ENCODE measurements at regions not wholly inside any gene's neighbourhood (a gene's known extent, or its start where the extent isn't known, plus 50 kb on each side); places are given as distances from the start of the nearest gene placed in this dataset.

DNA sequence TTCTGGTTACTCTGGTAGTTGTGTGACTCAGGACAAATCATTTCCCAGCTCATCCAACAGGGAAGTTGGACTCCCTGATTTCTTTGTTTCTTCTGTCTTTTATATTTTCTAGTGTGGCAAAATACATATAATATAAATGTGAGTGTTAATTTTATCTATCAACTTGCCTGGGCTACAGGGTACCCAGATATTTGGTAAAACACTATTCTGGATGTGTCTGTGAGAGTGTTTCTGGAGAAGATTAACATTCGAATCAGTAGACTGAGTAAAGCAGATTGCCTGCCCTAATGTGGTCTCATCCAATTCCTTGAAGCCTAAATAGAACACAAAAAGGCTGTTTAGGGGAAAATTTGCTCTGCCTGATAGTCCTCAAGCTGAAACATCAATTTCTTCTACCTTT, 91.1 kb upstream of the EPCAM start:
- peaks cover 21 to 22% of the 10 kb centered on the region in 2 donors for H3K4me1 ChIP-seq (ENCODE audit: control insufficient read depth in 1 of 2, insufficient read depth in 2 of 2, low read length in 2 of 2)
- no peak overlapping the region for H3K4me3 Mint-ChIP-seq
- WGBS (ENCODE audit: insufficient coverage): no CpG with 5 or more reads among the region's 1 CpG
- H2AFZ ChIP-seq (ENCODE audit: insufficient read depth, low read depth, low read length, poor library complexity, severe bottlenecking): no peak overlapping the region
- H3K36me3 Mint-ChIP-seq: no peaks in the 10 kb centered on the region
- no peaks in the 10 kb centered on the region for H3K9me3 ChIP-seq (replicated peaks in 1 of 2; ENCODE audit: control insufficient read depth in 1 of 2, insufficient read depth in 1 of 2, low read length in 2 of 2)
- H3K4me1 Mint-ChIP-seq: peaks cover 25% of the 10 kb centered on the region
- H3K9me3 Mint-ChIP-seq: no peaks in the 10 kb centered on the region
- TF ChIP-seq, protein P1, sequence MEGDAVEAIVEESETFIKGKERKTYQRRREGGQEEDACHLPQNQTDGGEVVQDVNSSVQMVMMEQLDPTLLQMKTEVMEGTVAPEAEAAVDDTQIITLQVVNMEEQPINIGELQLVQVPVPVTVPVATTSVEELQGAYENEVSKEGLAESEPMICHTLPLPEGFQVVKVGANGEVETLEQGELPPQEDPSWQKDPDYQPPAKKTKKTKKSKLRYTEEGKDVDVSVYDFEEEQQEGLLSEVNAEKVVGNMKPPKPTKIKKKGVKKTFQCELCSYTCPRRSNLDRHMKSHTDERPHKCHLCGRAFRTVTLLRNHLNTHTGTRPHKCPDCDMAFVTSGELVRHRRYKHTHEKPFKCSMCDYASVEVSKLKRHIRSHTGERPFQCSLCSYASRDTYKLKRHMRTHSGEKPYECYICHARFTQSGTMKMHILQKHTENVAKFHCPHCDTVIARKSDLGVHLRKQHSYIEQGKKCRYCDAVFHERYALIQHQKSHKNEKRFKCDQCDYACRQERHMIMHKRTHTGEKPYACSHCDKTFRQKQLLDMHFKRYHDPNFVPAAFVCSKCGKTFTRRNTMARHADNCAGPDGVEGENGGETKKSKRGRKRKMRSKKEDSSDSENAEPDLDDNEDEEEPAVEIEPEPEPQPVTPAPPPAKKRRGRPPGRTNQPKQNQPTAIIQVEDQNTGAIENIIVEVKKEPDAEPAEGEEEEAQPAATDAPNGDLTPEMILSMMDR (IDR thresholded peaks at IDR 0.05): no peak
- no peaks in the 10 kb centered on the region for H4K20me1 ChIP-seq (ENCODE audit: insufficient read depth, low read length)
- no peak overlapping the region for H3K27ac Mint-ChIP-seq
- H3K9ac ChIP-seq (ENCODE audit: insufficient read depth, low read length, poor library complexity, severe bottlenecking): no peak overlapping the region
- H3K27me3 ChIP-seq (ENCODE audit: control insufficient read depth in 2 of 2, insufficient read depth in 2 of 2, low read length in 2 of 2): no peaks in the 10 kb centered on the region
- no peak overlapping the region for H3K27ac ChIP-seq (ENCODE audit: low read depth in 1 of 2, low read length in 2 of 2)
- intact Hi-C loops (cut with micrococcal nuclease): no loop called here
- peaks cover 0 to 4% (median 0%) of the 10 kb centered on the region in 3 donors for H3K27me3 Mint-ChIP-seq (ENCODE audit: low read depth in 3 of 3)
- no peak overlapping the region for H3K4me3 ChIP-seq (replicated peaks in 1 of 3; ENCODE audit: low read depth in 2 of 3, low read length in 3 of 3)
- H3K36me3 ChIP-seq (replicated peaks in 1 of 2; ENCODE audit: control insufficient read depth in 1 of 2, insufficient read depth in 2 of 2, low read length in 2 of 2): no peaks in the 10 kb centered on the region
- DNase-seq: no peak
- H3K4me2 ChIP-seq (replicated peaks; ENCODE audit: extremely low read depth, low read length, poor library complexity, severe bottlenecking): no peak overlapping the region
- H3K79me2 ChIP-seq (ENCODE audit: insufficient read depth, low read length): no peaks in the 10 kb centered on the region

DNA sequence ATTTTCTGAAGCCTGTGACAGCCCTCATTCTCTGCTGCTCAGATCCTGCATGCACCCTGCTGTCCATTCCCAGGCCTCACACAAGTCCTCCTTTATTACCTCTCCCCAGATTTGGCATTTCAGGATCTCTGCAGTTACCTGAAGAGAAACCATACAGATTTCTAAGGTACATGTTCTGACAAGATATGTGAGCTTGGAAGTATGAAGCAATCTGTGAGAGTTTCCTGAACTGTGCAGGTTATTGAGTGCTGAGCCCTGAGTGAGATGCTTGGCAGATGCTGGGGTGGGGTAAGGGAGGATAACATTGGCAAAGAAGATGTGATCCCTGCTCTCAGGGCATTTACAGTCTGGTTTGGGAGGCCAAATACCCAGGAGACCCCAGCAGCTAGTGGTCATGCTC, 91.9 kb upstream of the EPCAM start:
- H2AFZ ChIP-seq (ENCODE audit: insufficient read depth, low read depth, low read length, poor library complexity, severe bottlenecking): no peak overlapping the region
- Mint-ChIP-seq H3K27ac (no peak overlapping the region), H3K4me1 (peaks cover 31% of the 10 kb centered on the region)

More for the DNA sequence above, 91.9 kb upstream of the EPCAM start:
- no peak for DNase-seq
- H3K4me1 ChIP-seq (ENCODE audit: control insufficient read depth in 1 of 2, insufficient read depth in 2 of 2, low read length in 2 of 2): peaks cover 29% of the 10 kb centered on the region in 2 donors
- no peaks in the 10 kb centered on the region for H3K27me3 ChIP-seq (ENCODE audit: control insufficient read depth in 2 of 2, insufficient read depth in 2 of 2, low read length in 2 of 2)
- intact Hi-C loops (cut with micrococcal nuclease): no loop called here
- no peak overlapping the region for H3K4me2 ChIP-seq (replicated peaks; ENCODE audit: extremely low read depth, low read length, poor library complexity, severe bottlenecking)
- H4K20me1 ChIP-seq (ENCODE audit: insufficient read depth, low read length): no peaks in the 10 kb centered on the region
- Mint-ChIP-seq H3K4me3 (no peak overlapping the region), H3K36me3 (no peaks in the 10 kb centered on the region), H3K27me3 (ENCODE audit: low read depth in 3 of 3) (peaks cover 0 to 4% (median 0%) of the 10 kb centered on the region in 3 donors), H3K9me3 (no peaks in the 10 kb centered on the region)
- no peak overlapping the region for H3K27ac ChIP-seq (ENCODE audit: low read depth in 1 of 2, low read length in 2 of 2)
- H3K4me3 ChIP-seq (replicated peaks in 1 of 3; ENCODE audit: low read depth in 2 of 3, low read length in 3 of 3): no peak overlapping the region
- H3K79me2 ChIP-seq (ENCODE audit: insufficient read depth, low read length): no peaks in the 10 kb centered on the region
- TF ChIP-seq, protein P1 (IDR thresholded peaks at IDR 0.05): no peak
- no peaks in the 10 kb centered on the region for H3K36me3 ChIP-seq (replicated peaks in 1 of 2; ENCODE audit: control insufficient read depth in 1 of 2, insufficient read depth in 2 of 2, low read length in 2 of 2)
- no peaks in the 10 kb centered on the region for H3K9me3 ChIP-seq (replicated peaks in 1 of 2; ENCODE audit: control insufficient read depth in 1 of 2, insufficient read depth in 1 of 2, low read length in 2 of 2)
- no peak overlapping the region for H3K9ac ChIP-seq (ENCODE audit: insufficient read depth, low read length, poor library complexity, severe bottlenecking)

All from CD14-positive monocyte (primary cell).